Type B pancreatic cell (in vitro differentiated cells): ENCODE measurements at regions not wholly inside any gene's neighbourhood (a gene's known extent, or its start where the extent isn't known, plus 50 kb on each side); places are given as distances from the start of the nearest gene placed in this dataset.

ENCODE experiments used
- DNase-seq: peaks from one replicate; pipeline ENCODE4 v3.0.0; 2021; ENCODE audit warnings: mixed read lengths; ENCODE audit not compliant: unreplicated experiment; ENCODE audit errors: extremely low spot score
- H3K27ac Mint-ChIP-seq: 2 replicates; pipeline ENCODE4 v1.8.0; 2021; ENCODE audit warnings: mild to moderate bottlenecking, mixed read lengths
- H3K27me3 Mint-ChIP-seq: 2 replicates; pipeline ENCODE4 v1.8.0; 2021; ENCODE audit warnings: mixed read lengths
- H3K36me3 Mint-ChIP-seq: 2 replicates; pipeline ENCODE4 v1.8.0; 2021; ENCODE audit warnings: mixed read lengths
- H3K4me1 Mint-ChIP-seq: one replicate; pipeline ENCODE4 v1.8.0; 2021; ENCODE audit warnings: mixed read lengths; ENCODE audit not compliant: unreplicated experiment
- H3K4me3 Mint-ChIP-seq: 2 replicates; pipeline ENCODE4 v1.8.0; 2021; ENCODE audit warnings: mild to moderate bottlenecking, mixed read lengths
- H3K9me3 Mint-ChIP-seq: 2 replicates; pipeline ENCODE4 v1.8.0; 2021; ENCODE audit warnings: mixed read lengths
- CTCF ChIP-seq: fragments of 200-600 bp; sonication (generic); conservative IDR thresholded peaks from 2 replicates; pipeline ENCODE4 v1.5.0; 2021; ENCODE audit warnings: antibody characterized with exemption, mild to moderate bottlenecking

GRCh38 chr10:33739031-33739430 lies 404.6 kb upstream of the NRP1 start:
- H3K9me3 Mint-ChIP-seq, result peaks cover 6% of the 10 kb centered on the region
- peaks cover 5% of the 10 kb centered on the region for H3K27me3 Mint-ChIP-seq
- H3K4me1 Mint-ChIP-seq, result peaks cover 16% of the 10 kb centered on the region
- TF ChIP-seq CTCF, result no peak
- no peaks in the 10 kb centered on the region for H3K36me3 Mint-ChIP-seq
- no peak overlapping the region for H3K27ac Mint-ChIP-seq
- no peak for DNase-seq
- H3K4me3 Mint-ChIP-seq, result no peak overlapping the region

- Mint-ChIP-seq H3K4me3 (no peak overlapping the region), H3K27ac (peak overlapping the region; percentile 14), H3K36me3 (no peaks in the 10 kb centered on the region), H3K27me3 (peaks cover 11% of the 10 kb centered on the region), H3K9me3 (peaks cover 6% of the 10 kb centered on the region), H3K4me1 (peaks cover 34% of the 10 kb centered on the region)
- TF ChIP-seq CTCF, result no peak
- DNase-seq, result no peak
Observed at GRCh38 chr10:33735464-33735923, 401.0 kb upstream of the NRP1 start.

GRCh38 chr10:33734393-33735155 lies 400.1 kb upstream of the NRP1 start:
- no peak for TF ChIP-seq CTCF
- DNase-seq, result no peak
- Mint-ChIP-seq H3K36me3 (no peaks in the 10 kb centered on the region), H3K27me3 (peaks cover 13% of the 10 kb centered on the region), H3K4me3 (no peak overlapping the region), H3K27ac (no peak overlapping the region), H3K9me3 (peaks cover 6% of the 10 kb centered on the region), H3K4me1 (peaks cover 34% of the 10 kb centered on the region)

- Mint-ChIP-seq H3K36me3 (no peaks in the 10 kb centered on the region), H3K27ac (no peak overlapping the region), H3K9me3 (peaks cover 10% of the 10 kb centered on the region), H3K4me3 (no peak overlapping the region), H3K27me3 (peaks cover 18% of the 10 kb centered on the region), H3K4me1 (peaks cover 34% of the 10 kb centered on the region)
- no peak for DNase-seq
- TF ChIP-seq CTCF, result no peak
Observed at GRCh38 chr10:33733058-33733457, 398.6 kb upstream of the NRP1 start.

- Mint-ChIP-seq H3K36me3 (no peaks in the 10 kb centered on the region), H3K9me3 (peaks cover 10% of the 10 kb centered on the region), H3K27me3 (peaks cover 18% of the 10 kb centered on the region), H3K4me3 (no peak overlapping the region), H3K27ac (no peak overlapping the region), H3K4me1 (peaks cover 34% of the 10 kb centered on the region)
- no peak for TF ChIP-seq CTCF
- DNase-seq, result no peak
Observed at GRCh38 chr10:33732161-33732680, 397.8 kb upstream of the NRP1 start.
